HG02798 (cell line): ENCODE measurements at regions not wholly inside any gene's neighbourhood (a gene's known extent, or its start where the extent isn't known, plus 50 kb on each side); places are given as distances from the start of the nearest gene placed in this dataset.

Source experiments
- ATAC-seq: cut with Tn5 transposase; IDR thresholded peaks from one replicate; pipeline ENCODE4 v1.9.1; 2021; ENCODE audit warnings: mild to moderate bottlenecking; ENCODE audit not compliant: unreplicated experiment, poor library complexity

DNA sequence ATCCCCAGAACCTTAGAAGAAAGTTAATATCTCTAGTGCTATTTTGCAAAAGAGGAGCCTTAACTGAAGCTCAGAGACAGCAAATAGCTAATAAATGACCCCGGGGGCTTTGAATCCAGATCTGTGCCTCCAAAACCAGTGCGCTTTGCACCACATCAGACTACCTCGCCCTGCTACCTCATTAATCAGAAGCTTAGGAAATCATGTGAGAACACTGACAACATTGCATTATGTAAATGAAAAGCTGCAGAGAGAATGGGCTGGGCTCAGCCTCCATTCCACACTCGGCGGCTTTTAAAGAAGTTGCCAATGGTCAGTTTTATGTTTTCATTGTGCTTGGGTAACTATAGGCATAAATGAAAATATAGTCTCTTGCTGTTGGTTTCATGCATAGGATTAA is 54.0 kb upstream of the STMND1 start:
- no peak for ATAC-seq

DNA sequence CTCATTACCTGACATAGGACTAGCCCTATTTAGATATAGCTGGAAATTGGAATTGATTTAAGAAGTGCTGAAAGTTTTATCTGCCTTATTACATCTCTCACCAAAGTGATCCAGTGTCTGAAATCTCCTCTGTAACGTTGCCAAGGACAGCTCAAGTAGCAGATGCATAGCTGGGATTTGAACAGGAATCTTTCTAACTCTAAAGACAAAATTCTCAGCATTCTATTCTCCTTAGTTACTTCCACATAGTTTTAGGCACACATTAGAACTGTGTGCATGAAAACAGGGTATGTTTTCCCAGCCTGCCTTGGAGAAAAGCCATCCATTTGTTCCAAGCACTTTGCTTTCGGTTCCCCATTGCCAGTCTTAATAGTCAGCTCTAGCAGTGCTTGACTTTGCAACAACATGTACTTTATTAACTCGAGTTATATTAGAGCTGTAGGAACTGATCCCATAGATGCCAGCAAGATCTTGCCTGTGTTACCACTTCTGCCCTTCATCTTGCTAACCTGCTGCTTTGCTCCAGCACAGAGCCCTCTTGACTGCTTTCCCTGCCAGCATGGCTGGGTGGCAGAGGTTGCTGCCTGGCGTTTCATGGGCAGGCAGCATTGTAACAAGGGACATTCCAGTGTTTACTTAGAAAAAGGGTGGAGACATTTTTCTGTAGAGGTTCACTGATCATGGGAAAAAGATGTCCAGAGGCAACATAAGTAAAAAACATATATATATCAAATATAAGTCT is 56.1 kb upstream of the STMND1 start:
- no peak for ATAC-seq

DNA sequence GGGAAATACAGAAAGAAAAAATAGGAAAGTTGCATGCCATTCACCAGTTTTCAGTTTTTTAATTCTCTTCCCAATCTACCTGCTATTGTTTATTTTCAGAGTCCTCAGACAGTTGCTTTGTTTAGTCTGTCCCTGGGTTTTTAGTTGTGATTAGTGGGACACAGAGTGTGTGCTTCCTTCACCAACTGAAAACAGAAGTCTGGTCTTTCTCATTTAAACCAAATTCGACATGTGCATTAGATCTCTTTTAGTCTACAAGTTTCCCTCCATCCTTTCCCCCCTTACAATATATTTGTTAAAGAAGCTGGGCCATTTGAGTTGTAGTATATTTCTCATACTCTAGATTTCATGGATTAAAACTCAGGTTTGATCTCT is 58.7 kb upstream of the STMND1 start:
- ATAC-seq = no peak

DNA sequence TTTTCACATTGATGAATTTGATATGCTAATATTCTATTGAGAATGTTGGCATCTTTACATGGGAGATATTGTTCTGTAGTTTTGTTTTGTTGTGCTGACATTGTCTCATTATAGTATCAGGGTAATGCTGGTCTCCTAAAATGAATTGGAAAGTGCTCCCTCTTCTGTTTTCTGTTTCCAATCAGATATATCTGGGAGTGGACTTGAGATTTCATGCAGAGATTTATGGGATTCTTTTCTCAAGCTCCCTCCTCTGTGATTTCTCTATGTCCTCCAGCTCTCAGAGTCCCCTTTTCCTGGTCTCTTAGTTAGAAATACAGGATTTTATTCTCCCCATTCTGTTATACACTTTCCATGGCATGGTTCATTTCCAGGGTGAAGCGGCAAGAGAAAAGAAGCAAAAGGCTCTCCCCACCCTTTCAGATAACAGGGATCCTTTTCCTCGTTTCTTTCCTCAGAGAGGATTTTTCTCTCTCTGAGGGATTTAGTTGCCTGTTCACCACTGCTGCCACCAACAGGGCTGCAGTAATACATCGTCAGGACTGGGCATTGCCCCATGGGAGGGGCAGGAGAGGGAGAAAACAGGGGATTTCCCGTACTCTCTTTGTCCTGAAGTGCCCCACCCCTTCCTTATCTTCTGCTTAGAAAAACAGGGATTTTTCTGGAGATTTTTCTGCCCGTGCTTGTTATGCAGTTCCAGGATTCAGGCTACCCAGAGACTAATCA is 59.3 kb upstream of the STMND1 start:
- no peak for ATAC-seq

DNA sequence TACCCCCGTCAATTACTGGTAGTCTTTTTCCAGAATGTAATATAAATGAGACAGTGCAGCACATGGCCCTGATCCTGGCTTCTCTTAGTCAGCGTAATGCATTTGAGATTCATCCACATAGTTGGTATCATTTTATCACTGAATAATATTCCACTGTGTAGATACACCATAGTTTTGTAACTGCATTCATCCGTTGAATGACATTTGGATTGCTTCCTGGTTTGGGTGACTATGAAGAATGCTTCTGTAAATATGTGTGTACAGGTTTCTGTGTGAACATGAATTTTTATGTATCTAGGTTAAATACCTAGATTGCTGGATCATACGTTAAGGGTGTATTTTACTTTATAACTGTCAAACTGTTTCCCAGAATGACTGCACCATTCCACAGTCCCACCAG is 62.6 kb upstream of the STMND1 start:
- ATAC-seq = no peak

DNA sequence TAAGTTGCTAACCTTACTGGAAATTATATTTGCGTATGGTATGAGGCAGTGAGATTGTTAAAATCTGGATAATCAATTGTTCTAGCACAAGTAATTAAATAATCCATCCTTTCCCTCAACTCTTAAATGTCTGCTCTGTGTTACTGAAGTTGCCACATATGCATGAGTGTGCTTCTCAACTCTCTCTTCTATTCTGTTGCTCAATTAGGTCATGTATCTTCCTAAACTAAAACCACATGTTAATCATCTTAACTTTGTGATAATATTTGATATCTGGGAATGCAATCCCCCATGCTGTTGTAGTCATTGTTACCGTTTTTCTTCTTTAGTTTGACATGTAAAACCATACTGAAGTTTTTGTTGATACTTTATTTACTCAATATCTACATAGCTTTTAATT is 63.5 kb upstream of the STMND1 start:
- no peak for ATAC-seq

DNA sequence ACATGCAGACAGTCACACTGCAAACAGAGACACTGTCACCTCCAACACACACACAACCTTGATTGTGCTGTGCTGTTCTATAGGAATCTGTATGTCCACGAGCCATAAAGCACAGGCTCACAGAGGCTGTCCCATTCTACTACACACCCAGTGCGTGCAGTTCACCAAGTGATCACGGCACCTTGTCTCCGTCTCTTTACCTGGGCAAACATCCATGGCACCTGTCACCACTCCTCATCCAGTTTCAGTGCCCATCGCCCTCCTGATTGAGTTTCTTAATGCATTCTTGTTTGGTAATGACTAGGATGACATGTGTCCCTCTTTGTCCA is 65.8 kb upstream of the STMND1 start:
- no peak for ATAC-seq

DNA sequence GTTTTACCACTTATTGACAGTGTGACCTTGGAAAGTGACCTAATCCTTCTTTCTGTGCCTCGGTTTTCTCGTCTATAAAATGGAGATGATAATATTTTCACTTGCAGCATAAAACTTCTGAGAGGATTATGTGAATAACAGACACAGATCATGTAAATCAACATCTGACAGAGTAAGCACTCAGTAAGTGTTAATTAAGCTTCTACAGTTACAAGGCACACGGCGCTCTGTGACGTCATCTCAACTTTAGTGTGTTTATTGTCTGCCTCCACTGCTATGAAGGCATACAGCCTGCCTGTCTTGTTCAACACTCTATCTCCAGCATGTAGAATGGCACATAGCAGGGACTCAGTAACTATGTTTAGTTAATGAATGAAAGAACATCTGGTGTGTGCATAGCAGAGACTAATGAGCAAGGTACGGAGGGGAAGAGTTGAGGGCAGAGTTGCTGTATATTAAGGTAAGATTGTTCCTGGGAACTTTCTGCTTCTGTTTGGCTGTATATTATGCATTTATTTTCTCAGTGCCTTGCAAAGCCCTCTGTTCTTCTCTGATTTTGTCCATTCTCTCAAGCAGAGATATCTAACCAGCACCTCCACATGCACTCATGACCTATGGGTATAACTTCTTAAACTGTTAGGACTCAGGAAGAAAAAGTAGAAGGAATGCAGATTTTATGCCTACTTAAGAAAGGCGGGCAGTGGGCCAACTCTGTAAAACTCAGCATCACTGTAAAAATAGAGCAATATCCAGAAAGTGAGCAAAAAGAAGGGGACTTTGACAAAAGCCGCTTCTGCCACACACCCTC is 66.4 kb upstream of the STMND1 start:
- ATAC-seq = no peak

DNA sequence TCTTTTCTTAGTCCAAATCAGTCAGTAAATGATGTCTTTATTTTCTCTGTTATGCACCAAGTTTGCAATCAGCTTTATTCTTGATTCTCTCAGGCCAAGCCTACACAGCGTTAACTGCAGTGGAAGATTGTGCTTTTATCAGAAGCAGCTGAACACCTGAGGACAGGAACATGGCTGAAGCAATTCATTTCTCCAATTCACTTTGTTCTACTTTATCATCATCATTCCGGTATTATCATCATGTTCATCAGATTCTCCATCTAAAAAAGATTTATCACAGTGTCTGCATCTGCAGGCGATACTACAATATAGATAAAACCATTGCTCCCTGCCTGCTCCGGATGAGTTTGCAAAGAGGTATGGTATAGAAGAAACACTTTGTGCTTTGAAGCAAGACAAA is 68.1 kb upstream of the STMND1 start:
- no peak for ATAC-seq

DNA sequence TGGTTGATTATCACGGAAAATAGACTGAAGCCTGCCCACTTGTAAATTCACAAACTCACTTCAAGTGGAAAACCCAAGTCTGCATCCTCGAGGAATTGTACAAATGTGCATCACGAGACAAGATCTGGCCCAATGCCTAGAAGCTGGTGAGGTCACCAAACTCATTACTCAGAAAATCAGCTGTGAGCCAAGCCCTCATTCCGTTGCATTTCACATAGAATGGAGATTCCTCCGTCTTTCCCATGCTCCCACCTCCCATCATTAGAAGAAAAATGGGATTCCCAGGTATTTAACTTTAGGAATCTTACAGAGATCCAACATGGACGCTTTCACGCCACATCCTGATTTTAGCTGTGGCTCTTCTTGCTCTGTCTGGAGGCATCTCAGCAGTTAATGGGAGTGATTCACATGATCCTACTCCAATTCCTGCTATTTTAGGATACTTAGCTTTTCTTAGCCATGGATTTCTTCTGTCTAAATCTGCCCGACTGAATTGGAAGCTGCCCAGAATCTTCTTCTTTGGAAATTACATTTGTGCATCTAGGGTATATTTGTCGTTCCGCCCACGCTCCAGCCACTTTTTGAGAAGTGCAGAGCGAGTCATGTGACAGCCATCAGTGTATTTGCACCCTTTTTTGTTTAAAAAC is 68.7 kb upstream of the STMND1 start:
- no peak for ATAC-seq

DNA sequence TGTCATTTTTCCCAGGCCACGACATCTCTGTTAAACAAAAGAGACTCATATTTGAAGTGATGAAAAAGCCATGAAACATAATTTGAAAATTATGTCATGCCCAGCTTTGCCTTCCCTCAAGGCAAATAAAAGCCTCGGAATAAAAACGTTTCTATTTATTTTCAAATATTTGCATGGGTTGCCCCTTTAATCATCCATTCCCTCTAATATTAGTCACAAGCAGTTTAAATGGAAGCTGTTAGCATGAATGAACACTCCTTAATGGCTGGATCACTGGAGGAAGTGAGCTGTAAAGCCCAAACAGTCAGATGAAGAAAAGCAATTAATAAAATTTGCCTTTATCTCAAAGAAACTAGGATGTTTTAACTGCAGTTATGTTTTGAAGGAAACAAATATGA is 69.3 kb upstream of the STMND1 start:
- ATAC-seq = no peak

DNA sequence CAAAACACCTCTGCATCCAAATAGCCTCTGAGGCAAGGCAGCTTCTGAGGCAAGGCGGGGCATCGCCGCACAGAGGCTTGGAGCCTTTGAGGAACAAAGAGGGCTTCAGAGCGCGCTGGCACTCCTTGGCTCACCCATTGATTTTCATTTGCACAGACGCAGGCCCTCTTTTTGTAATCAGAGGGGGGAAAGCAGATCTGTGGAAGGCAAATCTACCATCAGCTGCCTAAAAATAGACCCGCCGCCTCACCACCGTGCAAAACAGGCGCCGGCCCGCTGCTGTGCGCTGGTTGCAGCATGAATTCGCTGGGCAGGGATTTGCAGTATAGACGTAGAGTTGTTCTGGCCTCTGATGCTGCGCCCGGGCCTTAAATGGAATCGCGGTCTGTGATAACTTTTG is 69.9 kb upstream of the STMND1 start:
- ATAC-seq = no peak

DNA sequence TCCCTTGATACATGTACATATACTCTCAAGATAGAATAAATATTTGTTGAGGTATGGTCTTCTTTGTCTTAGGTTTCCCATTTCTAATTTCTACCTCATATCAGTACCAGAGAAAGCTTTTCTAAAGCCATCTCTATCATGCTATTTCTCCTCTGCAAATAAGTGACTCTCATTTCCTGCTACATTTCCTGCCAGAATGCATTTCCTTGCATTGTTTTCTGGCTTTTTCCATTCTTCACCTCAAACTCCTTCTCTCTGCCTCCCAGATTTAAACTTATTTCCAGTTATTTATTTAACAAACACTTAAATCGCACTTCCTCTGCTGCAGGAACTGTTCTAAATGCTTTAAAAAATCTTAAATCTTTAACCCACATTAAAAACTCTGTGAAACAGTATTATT is 74.4 kb upstream of the STMND1 start:
- ATAC-seq = no peak

DNA sequence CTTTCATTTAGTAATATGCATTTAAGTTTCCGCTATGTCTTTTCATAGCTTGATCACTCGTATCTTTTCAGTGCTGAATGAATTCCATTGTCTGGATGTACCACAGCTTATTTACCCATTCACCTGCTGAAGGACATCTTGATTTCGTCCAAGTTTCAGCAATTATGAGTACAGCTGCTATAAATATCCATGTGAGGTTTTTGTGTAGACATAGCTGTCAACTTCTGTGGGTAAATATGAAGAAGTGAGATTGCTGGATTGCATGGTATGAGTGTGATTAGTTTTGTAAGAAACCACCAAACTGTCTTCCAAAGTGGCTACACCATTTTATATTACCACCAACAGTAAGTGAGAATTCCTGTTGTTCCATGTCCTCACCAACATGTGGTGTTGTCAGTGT is 79.2 kb upstream of the STMND1 start:
- ATAC-seq = peak; percentile 63

DNA sequence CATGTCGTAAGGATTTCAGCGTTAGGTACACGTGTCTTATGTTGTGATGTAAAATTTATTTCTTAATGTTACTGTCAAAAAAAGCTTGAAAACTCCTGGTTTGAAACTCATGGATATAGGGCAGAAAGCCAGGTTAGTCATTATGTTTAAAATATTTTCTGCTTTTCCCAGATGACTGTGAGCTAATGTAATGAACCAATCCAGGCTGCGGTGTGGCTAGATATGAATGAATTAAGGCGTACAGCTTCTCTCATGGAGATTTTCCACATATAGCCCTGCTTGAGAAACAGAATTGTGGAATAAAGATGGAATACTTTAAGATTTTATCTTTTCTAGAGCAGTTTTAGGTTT is 80.3 kb upstream of the STMND1 start:
- ATAC-seq = no peak

DNA sequence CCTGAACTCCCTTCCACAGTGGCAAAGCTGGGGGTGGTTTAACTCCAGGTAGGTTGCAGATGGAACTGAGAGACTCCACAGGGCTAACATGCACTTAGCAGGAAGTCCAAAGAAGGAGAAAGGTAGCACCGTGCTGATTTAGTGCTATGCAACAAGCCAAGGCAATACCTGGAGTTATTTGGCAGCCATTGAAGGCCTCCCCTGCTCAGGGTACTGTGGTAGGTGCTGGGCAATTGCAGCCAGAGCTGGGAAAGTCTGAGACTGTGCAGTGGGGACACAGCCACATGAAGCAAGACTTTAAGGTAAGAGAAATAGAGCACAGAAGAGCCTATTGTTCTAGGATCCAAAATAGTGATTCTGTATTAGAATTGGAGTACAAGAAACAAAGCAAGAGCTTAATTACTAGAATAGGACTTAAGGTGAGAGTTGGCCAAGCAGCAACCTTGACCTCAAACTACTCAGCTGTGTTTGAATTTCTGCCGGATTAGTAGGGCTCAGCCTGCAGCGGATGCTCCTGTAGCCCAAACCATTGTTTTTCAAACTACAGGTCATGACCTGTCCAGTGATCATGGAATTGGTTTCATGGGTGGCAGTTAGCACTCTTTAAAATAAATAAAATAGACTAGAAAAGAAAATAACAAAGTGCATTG is 80.8 kb upstream of the STMND1 start:
- ATAC-seq = no peak

DNA sequence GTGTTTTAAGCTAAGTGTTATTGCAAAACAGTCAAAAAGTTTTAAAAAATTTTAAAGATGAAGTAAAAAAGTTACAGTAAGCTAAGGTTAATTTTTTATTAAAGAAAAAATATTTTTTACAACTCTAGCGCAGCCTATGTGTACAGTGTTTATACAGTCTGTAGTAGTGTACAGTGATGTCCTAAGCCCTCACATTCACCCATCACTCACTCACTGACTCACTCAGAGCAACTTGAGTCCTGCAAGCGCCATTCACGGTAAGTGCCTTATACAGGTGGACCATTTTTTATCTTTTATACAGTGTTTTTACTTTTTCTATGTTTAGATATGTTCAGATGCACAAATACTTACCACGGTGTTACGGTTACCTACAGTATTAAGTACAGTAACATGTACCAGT is 83.4 kb upstream of the STMND1 start:
- ATAC-seq = no peak

DNA sequence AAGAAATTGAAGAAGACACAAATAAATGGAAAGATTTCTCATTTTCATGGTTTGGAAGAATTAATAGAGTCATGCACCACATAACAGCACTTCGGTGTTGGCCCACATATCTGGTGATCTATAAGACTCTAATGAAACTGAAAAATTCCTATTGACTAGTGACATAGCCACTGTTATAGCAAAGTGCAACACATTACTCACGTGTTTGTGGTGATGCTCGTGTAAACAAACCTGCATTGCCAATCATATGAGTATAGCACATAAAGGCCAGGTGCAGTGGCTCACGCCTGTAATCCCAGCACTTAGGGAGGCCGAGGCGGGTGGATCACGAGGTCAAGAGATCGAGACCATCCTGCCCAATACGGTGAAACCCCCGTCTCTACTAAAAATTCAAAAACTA is 84.4 kb upstream of the STMND1 start:
- ATAC-seq = no peak

DNA sequence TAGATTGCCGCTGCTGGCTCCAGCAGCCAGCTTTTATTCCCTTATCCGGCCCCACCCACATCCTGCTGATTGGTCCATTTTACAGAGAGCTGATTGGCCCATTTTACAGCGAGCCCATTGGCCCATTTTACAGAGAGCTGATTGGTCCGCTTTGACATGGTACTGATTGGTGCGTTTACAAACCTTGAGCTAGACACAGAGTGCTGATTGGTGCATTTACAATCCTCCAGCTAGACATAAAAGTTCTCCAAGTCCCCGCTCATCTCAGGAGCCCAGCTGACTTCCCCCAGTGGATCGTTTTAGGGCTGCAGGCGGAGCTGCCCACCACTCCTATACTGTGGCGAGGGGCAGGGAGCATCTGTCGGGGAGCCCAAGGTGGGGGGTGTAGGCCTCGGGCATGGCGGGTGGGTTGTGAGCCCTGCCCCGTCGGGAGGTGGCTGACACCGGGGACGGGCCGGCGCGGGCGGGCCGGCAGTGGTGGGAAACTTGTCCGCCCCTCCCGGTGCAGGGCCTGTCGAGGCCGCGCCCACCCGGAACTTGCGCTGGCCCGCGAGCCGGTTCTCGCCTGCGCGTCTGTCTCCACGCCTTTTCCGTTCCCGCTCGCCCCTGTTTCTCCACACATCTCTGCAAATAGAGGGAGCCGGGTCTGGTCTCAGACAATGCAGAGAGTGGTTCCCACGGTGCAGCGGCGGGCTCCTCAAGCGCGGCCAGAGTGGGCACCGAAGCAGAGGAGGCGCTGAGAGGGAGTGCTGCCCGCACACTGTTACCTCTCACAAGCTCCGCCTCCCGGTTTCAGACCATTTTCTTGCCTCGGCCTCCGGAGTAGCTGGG is 86.1 kb upstream of the STMND1 start:
- ATAC-seq = no peak

DNA sequence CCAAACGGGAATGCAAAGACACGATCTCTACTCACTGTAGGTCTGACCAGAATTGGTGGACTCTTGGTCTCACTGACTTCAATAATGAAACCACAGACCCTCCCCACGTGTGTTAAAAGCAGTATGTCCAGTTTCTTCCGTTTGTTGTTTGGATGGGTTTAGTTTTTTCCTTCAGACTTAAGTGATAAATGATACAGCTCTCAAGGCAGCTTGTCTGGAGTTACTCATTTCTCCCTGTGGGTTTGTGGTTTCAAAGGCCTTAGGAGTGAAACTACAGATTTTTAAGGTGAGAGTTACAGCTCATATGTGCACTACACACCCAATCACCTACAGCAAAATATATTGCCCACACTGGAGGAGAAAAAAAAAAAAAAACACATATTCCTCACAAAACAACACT is 86.7 kb upstream of the STMND1 start:
- ATAC-seq = peak; percentile 72
